ENCODE measurements at regions not wholly inside any gene's neighbourhood (a gene's known extent, or its start where the extent isn't known, plus 50 kb on each side); places are given as distances from the start of the nearest gene placed in this dataset.

DNA sequence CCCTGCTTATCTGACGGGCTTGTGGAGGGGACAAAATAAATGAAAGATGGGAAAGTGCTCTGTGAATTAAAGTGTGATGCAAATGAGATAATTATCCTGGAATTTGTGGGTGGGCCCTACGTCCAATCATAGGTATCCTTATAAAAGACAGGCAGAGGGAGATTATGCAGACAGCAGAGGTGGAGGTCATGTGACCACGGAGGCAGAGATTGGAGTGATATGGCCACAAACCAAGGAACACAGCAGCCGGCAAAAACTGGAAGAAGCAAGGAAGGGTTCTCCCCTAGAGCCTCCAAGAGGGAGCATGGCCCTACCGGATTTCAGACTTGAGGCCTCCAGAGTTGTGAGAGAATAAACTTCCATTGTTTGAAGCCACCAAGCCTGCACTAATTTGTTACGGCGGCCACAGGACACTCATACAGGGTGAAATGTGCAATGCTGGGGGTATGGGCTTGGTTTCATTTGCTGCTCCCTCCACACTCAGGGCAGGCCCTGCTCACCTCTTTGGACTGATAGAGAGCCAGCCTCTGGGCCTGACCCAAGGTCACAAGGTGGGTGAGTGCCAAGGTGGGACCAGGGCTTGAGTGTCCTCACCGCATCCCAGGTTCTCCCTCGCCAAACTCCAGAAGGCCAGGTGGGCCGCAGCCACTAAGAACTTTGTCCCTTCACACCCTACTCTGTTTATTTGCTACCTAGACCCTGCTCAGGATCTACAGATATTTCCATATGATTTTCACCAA, 149.6 kb upstream of the TNRC6C start:
- TF ChIP-seq, protein P1, sequence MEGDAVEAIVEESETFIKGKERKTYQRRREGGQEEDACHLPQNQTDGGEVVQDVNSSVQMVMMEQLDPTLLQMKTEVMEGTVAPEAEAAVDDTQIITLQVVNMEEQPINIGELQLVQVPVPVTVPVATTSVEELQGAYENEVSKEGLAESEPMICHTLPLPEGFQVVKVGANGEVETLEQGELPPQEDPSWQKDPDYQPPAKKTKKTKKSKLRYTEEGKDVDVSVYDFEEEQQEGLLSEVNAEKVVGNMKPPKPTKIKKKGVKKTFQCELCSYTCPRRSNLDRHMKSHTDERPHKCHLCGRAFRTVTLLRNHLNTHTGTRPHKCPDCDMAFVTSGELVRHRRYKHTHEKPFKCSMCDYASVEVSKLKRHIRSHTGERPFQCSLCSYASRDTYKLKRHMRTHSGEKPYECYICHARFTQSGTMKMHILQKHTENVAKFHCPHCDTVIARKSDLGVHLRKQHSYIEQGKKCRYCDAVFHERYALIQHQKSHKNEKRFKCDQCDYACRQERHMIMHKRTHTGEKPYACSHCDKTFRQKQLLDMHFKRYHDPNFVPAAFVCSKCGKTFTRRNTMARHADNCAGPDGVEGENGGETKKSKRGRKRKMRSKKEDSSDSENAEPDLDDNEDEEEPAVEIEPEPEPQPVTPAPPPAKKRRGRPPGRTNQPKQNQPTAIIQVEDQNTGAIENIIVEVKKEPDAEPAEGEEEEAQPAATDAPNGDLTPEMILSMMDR (IDR thresholded peaks at IDR 0.05; ENCODE audit: borderline replicate concordance, control extremely low read depth, extremely low read depth, insufficient read depth, missing control alignments): no peak
- in situ Hi-C loops (cut with MboI; ENCODE audit: low sequenced_read_pairs, unreplicated experiment): no loop called here
- no peak for DNase-seq (ENCODE audit: low spot score)

DNA sequence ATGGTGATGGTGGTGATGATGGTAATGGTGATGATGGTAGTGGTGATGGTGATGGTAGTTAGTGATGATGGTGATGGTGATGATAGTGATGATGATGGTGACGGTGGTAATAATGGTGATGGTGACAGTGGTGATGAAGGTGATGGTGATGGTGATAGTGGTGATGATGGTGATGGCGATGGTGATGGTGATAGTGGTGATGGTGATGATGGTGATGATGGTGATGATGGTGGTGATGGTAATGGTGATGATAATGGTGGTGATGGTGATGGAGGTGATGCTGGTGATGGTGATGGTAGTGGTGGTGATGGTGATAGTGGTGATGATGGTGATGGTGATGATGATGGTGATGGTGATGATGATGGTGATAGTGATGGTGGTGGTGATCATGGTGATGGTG, 148.7 kb upstream of the TNRC6C start:
- in situ Hi-C loops (cut with MboI; ENCODE audit: low sequenced_read_pairs, unreplicated experiment): no loop called here
- TF ChIP-seq, protein P1 (IDR thresholded peaks at IDR 0.05; ENCODE audit: borderline replicate concordance, control extremely low read depth, extremely low read depth, insufficient read depth, missing control alignments): no peak
- no peak for DNase-seq (ENCODE audit: low spot score)

DNA sequence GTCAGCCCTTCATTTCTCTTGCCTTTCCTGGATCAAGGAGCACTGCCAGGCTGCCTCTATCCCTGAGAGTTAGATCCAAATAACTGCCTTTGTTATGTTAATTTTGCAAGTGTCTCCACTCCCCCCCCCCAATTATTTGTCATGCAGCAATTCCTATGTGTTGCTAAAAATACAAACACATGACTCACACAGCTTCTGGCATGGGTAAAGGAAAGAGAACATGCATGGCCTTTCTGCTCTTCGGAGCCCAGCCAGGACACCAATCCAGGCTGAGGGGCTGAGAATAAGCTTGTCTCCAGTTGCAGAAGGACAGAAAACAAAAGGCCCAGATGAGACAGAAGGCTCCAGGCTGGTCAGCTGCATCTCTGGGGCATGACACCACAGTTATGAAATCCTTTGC, 148.0 kb upstream of the TNRC6C start:
- TF ChIP-seq, protein P1 (IDR thresholded peaks at IDR 0.05; ENCODE audit: borderline replicate concordance, control extremely low read depth, extremely low read depth, insufficient read depth, missing control alignments): no peak
- no peak for DNase-seq (ENCODE audit: low spot score)
- in situ Hi-C loops (cut with MboI; ENCODE audit: low sequenced_read_pairs, unreplicated experiment): no loop called here

DNA sequence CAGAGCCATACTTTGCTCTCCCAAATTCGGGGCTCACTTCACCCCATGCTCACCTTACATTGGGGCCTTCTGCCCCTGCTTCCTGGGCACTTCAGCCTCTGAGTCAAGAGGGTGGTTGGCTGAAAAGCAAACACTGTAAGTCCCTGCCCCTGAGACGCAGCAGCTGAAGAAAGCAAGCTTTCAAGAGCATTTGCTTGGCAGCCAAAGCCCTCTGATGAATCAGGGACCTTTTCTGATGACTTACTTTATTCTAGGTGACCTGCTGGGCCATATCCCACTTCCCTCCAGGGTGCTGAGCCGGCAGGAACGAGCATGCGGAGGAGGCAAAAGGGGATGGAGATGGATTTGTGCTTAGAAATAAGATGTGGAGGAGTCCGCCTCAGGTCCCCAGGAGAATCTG, 147.0 kb upstream of the TNRC6C start:
- TF ChIP-seq, protein P1 (IDR thresholded peaks at IDR 0.05; ENCODE audit: borderline replicate concordance, control extremely low read depth, extremely low read depth, insufficient read depth, missing control alignments): no peak
- DNase-seq (ENCODE audit: low spot score): no peak
- in situ Hi-C loops (cut with MboI; ENCODE audit: low sequenced_read_pairs, unreplicated experiment): no loop called here

DNA sequence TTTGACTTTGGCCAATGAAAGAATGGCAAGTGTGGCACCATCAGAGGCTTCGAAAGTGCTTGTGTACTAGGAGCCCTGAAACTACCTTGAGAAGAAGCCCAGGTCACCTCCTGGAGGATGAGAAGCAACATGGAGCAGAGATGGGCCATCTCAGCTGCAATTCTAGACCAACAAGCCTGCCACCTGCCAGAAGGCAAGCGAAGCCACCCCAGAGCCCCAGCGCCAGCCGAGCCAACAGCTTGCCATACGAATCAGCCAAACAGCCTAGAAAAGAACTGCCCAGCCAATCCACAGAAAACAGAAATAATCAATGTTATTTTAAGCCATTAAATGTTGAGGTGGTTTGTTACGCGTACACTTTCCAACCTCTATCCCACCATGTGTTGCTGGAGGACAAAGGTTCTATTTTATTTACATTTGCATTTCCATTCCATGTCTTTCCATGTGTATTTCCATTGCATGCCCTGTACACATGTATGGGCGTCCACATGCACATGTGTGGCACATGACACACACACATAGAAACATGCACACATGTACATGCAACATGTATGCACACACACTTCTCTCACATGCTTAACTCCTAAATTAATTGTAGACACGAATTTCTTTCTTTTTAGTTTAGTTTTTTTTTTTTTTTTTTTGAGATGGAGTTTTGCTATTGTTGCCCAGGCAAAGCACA, 144.3 kb upstream of the TNRC6C start:
- in situ Hi-C loops (cut with MboI; ENCODE audit: low sequenced_read_pairs, unreplicated experiment): no loop called here
- no peak for DNase-seq (ENCODE audit: low spot score)
- TF ChIP-seq, protein P1 (IDR thresholded peaks at IDR 0.05; ENCODE audit: borderline replicate concordance, control extremely low read depth, extremely low read depth, insufficient read depth, missing control alignments): no peak

DNA sequence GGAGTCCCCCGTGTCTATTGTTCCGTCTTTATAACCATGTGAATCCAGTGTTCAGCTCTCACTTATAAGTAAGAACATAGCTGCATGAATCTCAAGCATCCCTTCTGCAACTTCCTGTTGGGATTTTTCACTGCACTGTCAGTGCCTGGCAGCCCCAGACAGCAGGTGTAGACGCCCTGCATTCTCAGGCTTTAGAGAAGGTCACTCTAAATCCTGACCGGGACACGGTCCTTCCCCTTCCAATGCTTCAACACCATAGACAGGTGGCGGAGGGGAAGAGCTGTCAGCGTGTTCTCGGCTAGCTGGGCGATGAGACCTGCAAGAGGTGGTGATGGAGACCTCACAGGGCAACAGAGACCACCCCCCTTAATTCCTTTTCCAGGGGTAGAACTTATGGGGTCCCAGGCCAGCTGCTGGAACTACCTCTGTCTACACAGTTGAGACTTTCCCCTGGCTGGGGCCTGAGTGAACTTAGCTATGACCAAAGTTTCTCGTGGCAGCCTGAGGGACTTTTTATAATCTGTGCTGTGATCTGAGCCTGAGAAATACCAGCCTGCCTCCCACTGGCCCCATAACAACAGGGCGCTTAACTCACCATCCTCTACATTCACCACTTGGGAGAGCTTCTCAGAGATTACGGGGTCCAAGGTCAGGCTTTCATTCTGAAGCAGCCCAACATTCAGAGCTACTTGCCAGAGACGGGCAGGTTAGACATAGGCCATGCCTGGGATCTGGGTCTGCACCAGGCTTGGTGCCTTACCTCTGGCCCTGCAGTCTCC, 143.2 kb upstream of the TNRC6C start:
- in situ Hi-C loops (cut with MboI; ENCODE audit: low sequenced_read_pairs, unreplicated experiment): no loop called here
- DNase-seq (ENCODE audit: low spot score): no peak
- TF ChIP-seq, protein P1 (IDR thresholded peaks at IDR 0.05; ENCODE audit: borderline replicate concordance, control extremely low read depth, extremely low read depth, insufficient read depth, missing control alignments): no peak
